Osteoblast (primary cell): ENCODE measurements at regions not wholly inside any gene's neighbourhood (a gene's known extent, or its start where the extent isn't known, plus 50 kb on each side); places are given as distances from the start of the nearest gene placed in this dataset.

Experiments
- DNase-seq: peaks from one replicate; pipeline ENCODE4 v3.0.0; 2011; ENCODE audit warnings: low spot score, mixed read lengths; ENCODE audit not compliant: insufficient read length; ENCODE audit errors: missing footprints
- H2AFZ ChIP-seq: 2 replicates; pipeline ENCODE4 v1.6.0; 2011; ENCODE audit warnings: mild to moderate bottlenecking, low read length
- H3K27ac ChIP-seq: 2 replicates; pipeline ENCODE4 v1.5.1; 2011; ENCODE audit warnings: mild to moderate bottlenecking, low read depth, low read length, moderate library complexity
- H3K27me3 ChIP-seq: 2 replicates; pipeline ENCODE4 v1.6.0; 2012; ENCODE audit warnings: mild to moderate bottlenecking, control low read depth, inconsistent platforms, low read length, moderate library complexity; ENCODE audit not compliant: insufficient read depth
- H3K36me3 ChIP-seq: 2 replicates; pipeline ENCODE4 v1.5.1; 2011; ENCODE audit warnings: mild to moderate bottlenecking, low read length, control low read depth, moderate library complexity; ENCODE audit not compliant: insufficient read depth
- H3K4me1 ChIP-seq: 2 replicates; pipeline ENCODE4 v1.5.1; 2011; ENCODE audit warnings: mild to moderate bottlenecking, low read length, control low read depth, moderate library complexity; ENCODE audit not compliant: insufficient read depth
- H3K4me2 ChIP-seq: 2 replicates; pipeline ENCODE4 v1.6.0; 2011; ENCODE audit warnings: mild to moderate bottlenecking, low read length; ENCODE audit not compliant: insufficient read depth
- H3K4me3 ChIP-seq: fragments of 200-600 bp; sonication (generic); 3 replicates; pipeline ENCODE4 v1.5.1; 2012; ENCODE audit warnings: mild to moderate bottlenecking, low read length, inconsistent platforms; ENCODE audit not compliant: insufficient read depth
- H3K79me2 ChIP-seq: 2 replicates; pipeline ENCODE4 v1.6.0; 2012; ENCODE audit warnings: mild to moderate bottlenecking, low read length, control low read depth, inconsistent platforms; ENCODE audit not compliant: insufficient read depth
- H3K9me3 ChIP-seq: 2 replicates; pipeline ENCODE4 v1.5.1; 2011; ENCODE audit warnings: low read depth, low read length, control low read depth
- H4K20me1 ChIP-seq: 2 replicates; pipeline ENCODE4 v1.6.0; 2012; ENCODE audit warnings: mild to moderate bottlenecking, low read length, control low read depth; ENCODE audit not compliant: insufficient read depth
- TF ChIP-seq, protein P1 (sequence below): IDR thresholded peaks from 2 replicates; pipeline ENCODE4 v1.5.1; 2011; ENCODE audit warnings: mild to moderate bottlenecking, low read depth, low read length, moderate library complexity; ENCODE audit errors: extremely low read depth

- Histone ChIP-seq H3K27ac (no peak overlapping the region), H3K79me2 (no peaks in the 10 kb centered on the region), H3K4me1 (no peaks in the 10 kb centered on the region), H3K36me3 (no peaks in the 10 kb centered on the region), H3K9me3 (no peaks in the 10 kb centered on the region), H3K4me3 (no peak overlapping the region), H3K27me3 (no peaks in the 10 kb centered on the region), H4K20me1 (no peaks in the 10 kb centered on the region), H3K4me2 (no peak overlapping the region), H2AFZ (no peak overlapping the region)
- no peak for DNase-seq
- TF ChIP-seq, protein P1, sequence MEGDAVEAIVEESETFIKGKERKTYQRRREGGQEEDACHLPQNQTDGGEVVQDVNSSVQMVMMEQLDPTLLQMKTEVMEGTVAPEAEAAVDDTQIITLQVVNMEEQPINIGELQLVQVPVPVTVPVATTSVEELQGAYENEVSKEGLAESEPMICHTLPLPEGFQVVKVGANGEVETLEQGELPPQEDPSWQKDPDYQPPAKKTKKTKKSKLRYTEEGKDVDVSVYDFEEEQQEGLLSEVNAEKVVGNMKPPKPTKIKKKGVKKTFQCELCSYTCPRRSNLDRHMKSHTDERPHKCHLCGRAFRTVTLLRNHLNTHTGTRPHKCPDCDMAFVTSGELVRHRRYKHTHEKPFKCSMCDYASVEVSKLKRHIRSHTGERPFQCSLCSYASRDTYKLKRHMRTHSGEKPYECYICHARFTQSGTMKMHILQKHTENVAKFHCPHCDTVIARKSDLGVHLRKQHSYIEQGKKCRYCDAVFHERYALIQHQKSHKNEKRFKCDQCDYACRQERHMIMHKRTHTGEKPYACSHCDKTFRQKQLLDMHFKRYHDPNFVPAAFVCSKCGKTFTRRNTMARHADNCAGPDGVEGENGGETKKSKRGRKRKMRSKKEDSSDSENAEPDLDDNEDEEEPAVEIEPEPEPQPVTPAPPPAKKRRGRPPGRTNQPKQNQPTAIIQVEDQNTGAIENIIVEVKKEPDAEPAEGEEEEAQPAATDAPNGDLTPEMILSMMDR: no peak
Observed at GRCh38 chr5:116736671-116737070, 162.0 kb upstream of the SEMA6A start.

DNA sequence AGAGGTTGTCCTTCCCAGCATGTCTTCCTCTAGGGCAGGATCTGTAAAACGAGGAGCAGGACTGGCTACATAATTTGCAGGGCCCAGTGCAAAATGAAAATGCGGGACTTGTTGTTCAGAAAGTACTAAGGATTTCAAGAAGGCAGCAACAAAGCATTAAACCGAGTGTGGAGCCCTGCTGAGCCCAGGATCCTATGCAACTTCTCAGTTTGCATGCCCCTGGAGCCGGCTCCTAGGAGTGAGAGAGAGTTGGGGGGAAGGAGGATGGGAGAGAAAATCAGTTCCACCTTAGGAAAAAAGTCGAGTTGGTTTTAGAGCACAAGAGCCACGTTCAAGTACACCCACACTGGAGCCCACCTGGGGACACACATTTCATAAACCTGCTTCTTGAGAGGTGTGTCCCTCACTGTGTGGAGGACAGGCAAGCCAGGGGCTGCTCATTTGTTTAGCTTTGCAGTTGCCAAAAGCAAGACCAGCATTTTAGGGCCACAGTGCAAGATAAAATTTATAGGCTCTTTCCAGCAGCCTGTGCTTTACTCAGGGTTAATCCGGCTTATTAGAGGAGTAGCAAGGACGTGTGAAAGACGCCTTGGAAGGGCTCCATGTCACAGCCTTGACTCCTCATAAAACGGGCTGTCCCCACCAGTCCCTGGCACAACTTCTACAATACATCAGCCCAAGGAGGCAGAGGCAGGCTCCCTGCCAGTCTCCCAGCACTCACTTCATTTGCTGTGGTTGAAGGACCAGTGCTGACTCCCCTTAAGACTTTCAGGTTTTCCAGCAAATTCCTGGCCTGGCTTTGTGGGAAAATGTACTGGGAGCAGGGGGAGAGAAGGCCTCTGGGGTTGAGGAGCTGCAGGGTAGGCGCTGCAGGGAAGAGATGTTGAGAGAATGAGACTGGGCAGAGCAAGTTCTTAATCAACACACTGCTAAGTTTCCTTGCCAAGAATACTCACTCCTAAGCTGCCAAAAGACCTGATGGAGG, 159.7 kb upstream of the SEMA6A start:
- Histone ChIP-seq H3K4me3 (no peak overlapping the region), H3K27me3 (no peaks in the 10 kb centered on the region), H3K4me2 (no peak overlapping the region), H3K36me3 (no peaks in the 10 kb centered on the region), H3K27ac (no peak overlapping the region), H3K4me1 (no peaks in the 10 kb centered on the region), H3K79me2 (no peaks in the 10 kb centered on the region), H3K9me3 (no peaks in the 10 kb centered on the region), H2AFZ (no peak overlapping the region), H4K20me1 (no peaks in the 10 kb centered on the region)
- TF ChIP-seq, protein P1: no peak
- no peak for DNase-seq

- Histone ChIP-seq H3K27ac (no peak overlapping the region), H3K4me3 (no peak overlapping the region), H3K27me3 (no peaks in the 10 kb centered on the region), H3K36me3 (no peaks in the 10 kb centered on the region), H2AFZ (no peak overlapping the region), H3K4me1 (no peaks in the 10 kb centered on the region), H4K20me1 (no peaks in the 10 kb centered on the region), H3K4me2 (no peak overlapping the region), H3K79me2 (no peaks in the 10 kb centered on the region), H3K9me3 (no peaks in the 10 kb centered on the region)
- no peak for DNase-seq
- TF ChIP-seq, protein P1: no peak
Observed at GRCh38 chr5:116732591-116732990, 158.0 kb upstream of the SEMA6A start.

DNA sequence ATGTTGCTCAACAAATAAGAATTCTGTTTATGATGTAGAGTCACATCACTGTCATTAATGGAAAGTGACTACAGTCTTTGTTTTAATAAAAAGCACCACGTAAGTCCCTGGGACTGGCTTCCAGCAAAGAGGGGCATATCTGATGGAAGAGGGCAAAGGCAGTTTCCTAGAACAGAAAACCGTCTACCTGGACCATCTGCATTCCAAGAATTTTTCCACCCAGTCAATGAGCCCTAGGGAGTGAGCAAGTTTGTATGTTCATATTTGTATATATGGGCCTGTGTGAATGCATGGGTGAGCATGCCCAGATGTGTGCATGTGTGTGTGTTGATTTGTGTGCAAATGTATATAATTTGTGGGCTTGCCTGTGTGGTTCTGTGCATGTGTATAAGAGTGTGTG, 156.8 kb upstream of the SEMA6A start:
- no peak for DNase-seq
- no peaks in the 10 kb centered on the region for H3K27me3 ChIP-seq
- H3K4me3 ChIP-seq: no peak overlapping the region
- no peak overlapping the region for H2AFZ ChIP-seq
- no peaks in the 10 kb centered on the region for H3K9me3 ChIP-seq
- no peak overlapping the region for H3K4me2 ChIP-seq
- TF ChIP-seq, protein P1: no peak
- H3K4me1 ChIP-seq: no peaks in the 10 kb centered on the region
- H3K79me2 ChIP-seq: no peaks in the 10 kb centered on the region
- no peak overlapping the region for H3K27ac ChIP-seq
- H3K36me3 ChIP-seq: no peaks in the 10 kb centered on the region
- no peaks in the 10 kb centered on the region for H4K20me1 ChIP-seq
